ENCODE measurements at regions not wholly inside any gene's neighbourhood (a gene's known extent, or its start where the extent isn't known, plus 50 kb on each side); places are given as distances from the start of the nearest gene placed in this dataset.

DNA sequence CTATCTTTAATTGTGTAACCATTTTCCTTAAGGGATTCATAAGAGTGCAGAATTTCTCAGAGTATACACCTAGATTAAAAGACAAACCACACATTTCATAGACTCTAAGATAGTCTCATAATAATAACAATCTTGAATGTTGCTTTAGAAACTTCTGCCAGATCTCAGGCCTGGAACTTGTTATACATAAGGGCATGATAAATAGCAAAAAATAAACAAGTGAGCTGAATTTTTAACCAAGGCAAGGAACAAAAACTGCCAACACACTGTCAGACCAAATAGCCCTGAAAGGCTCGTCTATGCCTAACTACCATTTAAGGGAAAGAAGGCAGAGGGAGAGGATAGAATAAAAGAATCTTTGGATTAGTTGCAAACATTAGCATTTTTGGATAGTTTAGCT lies 65.8 kb upstream of the SEMA3C start:
- TF ChIP-seq, protein P1, sequence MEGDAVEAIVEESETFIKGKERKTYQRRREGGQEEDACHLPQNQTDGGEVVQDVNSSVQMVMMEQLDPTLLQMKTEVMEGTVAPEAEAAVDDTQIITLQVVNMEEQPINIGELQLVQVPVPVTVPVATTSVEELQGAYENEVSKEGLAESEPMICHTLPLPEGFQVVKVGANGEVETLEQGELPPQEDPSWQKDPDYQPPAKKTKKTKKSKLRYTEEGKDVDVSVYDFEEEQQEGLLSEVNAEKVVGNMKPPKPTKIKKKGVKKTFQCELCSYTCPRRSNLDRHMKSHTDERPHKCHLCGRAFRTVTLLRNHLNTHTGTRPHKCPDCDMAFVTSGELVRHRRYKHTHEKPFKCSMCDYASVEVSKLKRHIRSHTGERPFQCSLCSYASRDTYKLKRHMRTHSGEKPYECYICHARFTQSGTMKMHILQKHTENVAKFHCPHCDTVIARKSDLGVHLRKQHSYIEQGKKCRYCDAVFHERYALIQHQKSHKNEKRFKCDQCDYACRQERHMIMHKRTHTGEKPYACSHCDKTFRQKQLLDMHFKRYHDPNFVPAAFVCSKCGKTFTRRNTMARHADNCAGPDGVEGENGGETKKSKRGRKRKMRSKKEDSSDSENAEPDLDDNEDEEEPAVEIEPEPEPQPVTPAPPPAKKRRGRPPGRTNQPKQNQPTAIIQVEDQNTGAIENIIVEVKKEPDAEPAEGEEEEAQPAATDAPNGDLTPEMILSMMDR (IDR thresholded peaks at IDR 0.05) = no peak
- TF ChIP-seq POLR2A (IDR thresholded peaks at IDR 0.05) = no peak
